A549 (cell line): ENCODE measurements at regions not wholly inside any gene's neighbourhood (a gene's known extent, or its start where the extent isn't known, plus 50 kb on each side); places are given as distances from the start of the nearest gene placed in this dataset.

ENCODE experiments used
- ATAC-seq, 2 experiments: fragments of 200-7000 bp in 1 of 2; fragments of >200 bp in 1 of 2; cut with Nextera tagmentation in 1 of 2; cut with Tn5 transposase in 1 of 2; 3 replicates each; pipeline versions ENCODE4 v1.8.0 to v1.9.1; 2018 to 2020; ENCODE audit warnings: mild to moderate bottlenecking in 1 of 2, moderate library complexity in 1 of 2
- CTCF ChIA-PET: fragments of 300-600 bp; sonication (Branson Sonifier 250); formaldehyde crosslinking; extraction: SDS; loops from one replicate; lab custom pipeline; 2021; ENCODE audit warnings: antibody characterized with exemption, inconsistent platforms; lab: Yijun Ruan, JAX
- POLR2A ChIA-PET: fragments of 350-600 bp; formaldehyde crosslinking; extraction: SDS; loops from one replicate; lab custom pipeline; 2021; ENCODE audit warnings: antibody characterized with exemption, inconsistent platforms; lab: Yijun Ruan, JAX
- DNase-seq, 2 experiments: peaks; one replicate each; pipeline versions ENCODE4 v3.0.0 to v3.0.0-alpha.2; 2011 to 2016; ENCODE audit warnings: low read depth in 1 of 2, low spot score in 1 of 2
- FAIRE-seq: peaks from 2 replicates; lab custom pipeline; 2011; peaks lifted over from hg19 to GRCh38; lab: Jason Lieb, UNC
- H3K27ac ChIP-seq, 2 experiments: fragments of >200 bp; sonication (Bioruptor Twin); formaldehyde crosslinking; 3 replicates each; pipeline ENCODE4 v1.5.1; 2016 to 2017
- H3K4me1 ChIP-seq: fragments of >200 bp; sonication (Bioruptor Twin); formaldehyde crosslinking; 3 replicates; pipeline ENCODE4 v1.6.1; 2016
- H3K4me2 ChIP-seq: fragments of >200 bp; sonication (Bioruptor Twin); formaldehyde crosslinking; 3 replicates; pipeline ENCODE4 v1.6.1; 2016
- H3K4me3 ChIP-seq: fragments of >200 bp; sonication (Bioruptor Twin); formaldehyde crosslinking; 3 replicates; pipeline ENCODE4 v1.5.1; 2016
- H3K9me3 ChIP-seq: fragments of >200 bp; sonication (Bioruptor Twin); formaldehyde crosslinking; 3 replicates; pipeline ENCODE4 v1.6.1; 2016
- CBX8 ChIP-seq: fragments of 200-600 bp; sonication (generic); IDR thresholded peaks from 2 replicates; pipeline ENCODE4 v1.6.1; 2016
- CEBPB ChIP-seq, 2 experiments: fragments of >200 bp in 1 of 2; sonication (Bioruptor Twin) in 1 of 2; formaldehyde crosslinking in 1 of 2; IDR thresholded peaks; 2 replicates each; pipeline ENCODE4 v1.6.1; 2012 to 2016
- CHD2 ChIP-seq: fragments of 150-350 bp; IDR thresholded peaks from 2 replicates; pipeline ENCODE4 v1.6.1; 2014; ENCODE audit warnings: low read length; ENCODE audit not compliant: partially characterized antibody
- CHD4 ChIP-seq: fragments of 200-600 bp; sonication (generic); IDR thresholded peaks from 2 replicates; pipeline ENCODE4 v1.6.1; 2016; ENCODE audit warnings: antibody characterized with exemption, mild to moderate bottlenecking, borderline replicate concordance
- EP300 ChIP-seq, 2 experiments: fragments of >200 bp; sonication (Bioruptor Twin); formaldehyde crosslinking; IDR thresholded peaks; 2 replicates in 1 of 2; 3 replicates in 1 of 2; pipeline ENCODE4 v1.6.1; 2016 to 2017
- ESRRA ChIP-seq: fragments of 150-350 bp; IDR thresholded peaks from 2 replicates; pipeline ENCODE4 v1.6.1; 2014; ENCODE audit warnings: mild to moderate bottlenecking, low read length, borderline replicate concordance
- GATA3 ChIP-seq: IDR thresholded peaks from 2 replicates; pipeline ENCODE4 v1.6.1; 2012; ENCODE audit warnings: borderline replicate concordance
- HDAC2 ChIP-seq: fragments of 200-600 bp; sonication (generic); IDR thresholded peaks from 2 replicates; pipeline ENCODE4 v1.6.1; 2016
- HEYL ChIP-seq: fragments of 250-450 bp; sonication (Bioruptor Pico); IDR thresholded peaks from 2 replicates; pipeline ENCODE4 v1.8.0; 2021; ENCODE audit warnings: mild to moderate bottlenecking, moderate library complexity
- KDM5A ChIP-seq: fragments of 200-600 bp; sonication (generic); IDR thresholded peaks from 2 replicates; pipeline ENCODE4 v1.6.1; 2016; ENCODE audit warnings: antibody characterized with exemption, mild to moderate bottlenecking
- MAFK ChIP-seq: fragments of 450-650 bp; IDR thresholded peaks from 2 replicates; pipeline ENCODE4 v1.6.1; 2014; ENCODE audit not compliant: partially characterized antibody
- MAZ ChIP-seq: fragments of 150-350 bp; IDR thresholded peaks from 2 replicates; pipeline ENCODE4 v1.6.1; 2014; ENCODE audit warnings: antibody characterized with exemption, low read depth, low read length, borderline replicate concordance
- MYC ChIP-seq: IDR thresholded peaks from 2 replicates; pipeline ENCODE4 v1.6.1; 2012; ENCODE audit warnings: mild to moderate bottlenecking, inconsistent platforms, low read length, improper control_type of control experiment, borderline replicate concordance
- NR3C1 ChIP-seq: fragments of >200 bp; sonication (Bioruptor Twin); formaldehyde crosslinking; IDR thresholded peaks from 3 replicates; pipeline ENCODE4 v1.6.1; 2017
- POLR2A ChIP-seq: IDR thresholded peaks from 2 replicates; pipeline ENCODE4 v1.6.1; 2012; ENCODE audit warnings: mild to moderate bottlenecking, low read length
- RFX5 ChIP-seq: fragments of 450-650 bp; IDR thresholded peaks from 2 replicates; pipeline ENCODE4 v1.7.1; 2014; ENCODE audit warnings: antibody characterized with exemption, mild to moderate bottlenecking, moderate library complexity
- SREBF2 ChIP-seq: fragments of 450-650 bp; IDR thresholded peaks from 2 replicates; pipeline ENCODE4 v1.6.1; 2014; ENCODE audit warnings: mild to moderate bottlenecking, moderate library complexity
- ZC3H11A ChIP-seq: fragments of 450-650 bp; IDR thresholded peaks from 2 replicates; pipeline ENCODE4 v1.6.1; 2014; ENCODE audit warnings: antibody characterized with exemption, mild to moderate bottlenecking
- WGBS: methylation state at CpG from one replicate; pipeline ENCODE4 v1.1.6; 2017; ENCODE audit errors: missing lambda C conversion rate; 5-methylcytosine and 5-hydroxymethylcytosine counted together
- TF ChIP-seq, protein P1 (sequence below): IDR thresholded peaks from 2 replicates; pipeline ENCODE4 v1.6.1; 2012; ENCODE audit warnings: low read depth, borderline replicate concordance
- TF ChIP-seq, protein P2 (sequence below): fragments of 150-350 bp; IDR thresholded peaks from 2 replicates; pipeline ENCODE4 v1.6.1; 2014; ENCODE audit warnings: low read depth, mild to moderate bottlenecking, low read length
- TF ChIP-seq, protein P3 (sequence below): fragments of >200 bp; sonication (Bioruptor Twin); formaldehyde crosslinking; IDR thresholded peaks from 3 replicates; pipeline ENCODE4 v1.5.1; 2016
- TF ChIP-seq, protein P4 (sequence below): fragments of 250-450 bp; sonication (Bioruptor Pico); IDR thresholded peaks from 2 replicates; pipeline ENCODE4 v1.5.0; 2021; ENCODE audit warnings: mild to moderate bottlenecking, moderate library complexity, borderline replicate concordance

DNA sequence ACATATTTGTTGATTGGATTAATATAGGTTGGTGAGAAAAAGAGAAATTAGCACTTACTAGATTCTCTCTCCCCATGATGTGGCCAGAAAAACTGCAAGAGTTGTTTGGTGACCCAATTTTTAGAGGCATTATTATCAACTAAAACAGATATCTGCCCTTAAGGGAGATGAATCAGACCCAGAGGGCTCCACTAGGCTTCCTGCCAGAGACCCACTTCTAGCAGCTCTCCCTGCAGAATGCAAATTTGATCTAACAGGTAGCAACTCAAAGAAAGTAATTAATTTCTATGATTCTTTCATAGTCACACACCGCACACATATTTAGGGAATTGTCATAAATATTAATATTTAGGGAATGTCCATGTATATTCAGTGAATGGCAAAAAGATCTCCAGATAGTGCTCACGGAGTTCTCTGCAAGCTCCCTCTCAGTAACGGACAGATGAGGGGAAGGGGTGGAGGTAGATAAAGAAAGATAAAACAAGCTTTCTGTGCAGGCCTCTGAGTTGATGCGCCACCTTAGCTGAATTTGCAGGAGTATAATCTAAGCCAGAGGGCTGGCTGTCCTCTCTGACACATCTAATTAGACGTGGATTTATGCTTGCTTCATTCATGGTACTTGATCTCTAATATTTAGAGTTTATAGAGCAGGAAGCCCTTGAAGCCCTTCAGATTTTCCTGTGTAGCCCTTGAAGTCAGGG is 84.1 kb upstream of the CCDC190 start:
- no peaks in the 10 kb centered on the region for H3K4me1 ChIP-seq
- TF ChIP-seq MAFK, result no peak
- TF ChIP-seq, protein P1, sequence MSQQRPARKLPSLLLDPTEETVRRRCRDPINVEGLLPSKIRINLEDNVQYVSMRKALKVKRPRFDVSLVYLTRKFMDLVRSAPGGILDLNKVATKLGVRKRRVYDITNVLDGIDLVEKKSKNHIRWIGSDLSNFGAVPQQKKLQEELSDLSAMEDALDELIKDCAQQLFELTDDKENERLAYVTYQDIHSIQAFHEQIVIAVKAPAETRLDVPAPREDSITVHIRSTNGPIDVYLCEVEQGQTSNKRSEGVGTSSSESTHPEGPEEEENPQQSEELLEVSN, result no peak
- no peak for TF ChIP-seq ZC3H11A
- no peak for TF ChIP-seq SREBF2
- no peak for TF ChIP-seq EP300 (IDR thresholded peaks at IDR 0.05)
- no peak for TF ChIP-seq GATA3
- TF ChIP-seq, protein P2, sequence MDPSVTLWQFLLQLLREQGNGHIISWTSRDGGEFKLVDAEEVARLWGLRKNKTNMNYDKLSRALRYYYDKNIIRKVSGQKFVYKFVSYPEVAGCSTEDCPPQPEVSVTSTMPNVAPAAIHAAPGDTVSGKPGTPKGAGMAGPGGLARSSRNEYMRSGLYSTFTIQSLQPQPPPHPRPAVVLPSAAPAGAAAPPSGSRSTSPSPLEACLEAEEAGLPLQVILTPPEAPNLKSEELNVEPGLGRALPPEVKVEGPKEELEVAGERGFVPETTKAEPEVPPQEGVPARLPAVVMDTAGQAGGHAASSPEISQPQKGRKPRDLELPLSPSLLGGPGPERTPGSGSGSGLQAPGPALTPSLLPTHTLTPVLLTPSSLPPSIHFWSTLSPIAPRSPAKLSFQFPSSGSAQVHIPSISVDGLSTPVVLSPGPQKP, result no peak
- TF ChIP-seq ESRRA, result no peak
- TF ChIP-seq, protein P3, sequence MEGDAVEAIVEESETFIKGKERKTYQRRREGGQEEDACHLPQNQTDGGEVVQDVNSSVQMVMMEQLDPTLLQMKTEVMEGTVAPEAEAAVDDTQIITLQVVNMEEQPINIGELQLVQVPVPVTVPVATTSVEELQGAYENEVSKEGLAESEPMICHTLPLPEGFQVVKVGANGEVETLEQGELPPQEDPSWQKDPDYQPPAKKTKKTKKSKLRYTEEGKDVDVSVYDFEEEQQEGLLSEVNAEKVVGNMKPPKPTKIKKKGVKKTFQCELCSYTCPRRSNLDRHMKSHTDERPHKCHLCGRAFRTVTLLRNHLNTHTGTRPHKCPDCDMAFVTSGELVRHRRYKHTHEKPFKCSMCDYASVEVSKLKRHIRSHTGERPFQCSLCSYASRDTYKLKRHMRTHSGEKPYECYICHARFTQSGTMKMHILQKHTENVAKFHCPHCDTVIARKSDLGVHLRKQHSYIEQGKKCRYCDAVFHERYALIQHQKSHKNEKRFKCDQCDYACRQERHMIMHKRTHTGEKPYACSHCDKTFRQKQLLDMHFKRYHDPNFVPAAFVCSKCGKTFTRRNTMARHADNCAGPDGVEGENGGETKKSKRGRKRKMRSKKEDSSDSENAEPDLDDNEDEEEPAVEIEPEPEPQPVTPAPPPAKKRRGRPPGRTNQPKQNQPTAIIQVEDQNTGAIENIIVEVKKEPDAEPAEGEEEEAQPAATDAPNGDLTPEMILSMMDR, result no peak
- TF ChIP-seq CHD2, result no peak
- TF ChIP-seq, all 56 proteins: peak for 0
- H3K9me3 ChIP-seq, result no peaks in the 10 kb centered on the region
- no peak overlapping the region for H3K27ac ChIP-seq
- DNase-seq (no peak), ATAC-seq (no peak), FAIRE-seq (no peak)
- ChIA-PET POLR2A (no interaction called here), CTCF (interaction anchor here (0.6 kb wide), 1 partner anchor 67 kb away, joined by 3 read pairs; no protein-coding TSS in a partner anchor)
- no peak overlapping the region for H3K4me2 ChIP-seq
- WGBS, result 53% methylated on average over 5 of the region's 5 CpGs
- no peak overlapping the region for H3K4me3 ChIP-seq

DNA sequence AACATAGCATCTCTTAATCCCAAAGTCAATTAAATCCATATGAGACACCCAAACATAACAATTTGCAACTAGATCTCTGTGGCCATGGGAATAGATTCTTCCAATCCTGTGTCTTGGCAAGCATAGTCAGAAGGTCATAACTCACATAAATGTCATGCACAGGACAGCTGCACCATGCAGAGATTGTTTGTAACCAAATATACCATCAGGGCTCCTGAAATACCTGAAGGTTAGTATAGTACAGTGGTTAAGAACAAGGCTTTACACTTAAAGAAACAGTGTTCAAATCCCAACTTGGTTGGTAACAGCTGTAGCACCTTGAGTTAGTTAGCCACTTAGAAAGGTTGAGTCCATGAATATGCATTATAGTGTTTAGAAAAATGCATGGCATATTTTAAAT is 82.6 kb upstream of the CCDC190 start:
- ChIA-PET CTCF (no interaction called here), POLR2A (no interaction called here)
- Histone ChIP-seq H3K9me3 (no peaks in the 10 kb centered on the region), H3K27ac (no peak overlapping the region), H3K4me2 (no peak overlapping the region), H3K4me3 (no peak overlapping the region), H3K4me1 (no peaks in the 10 kb centered on the region)
- ATAC-seq (no peak), DNase-seq (no peak), FAIRE-seq (no peak)
- TF ChIP-seq, protein P4, sequence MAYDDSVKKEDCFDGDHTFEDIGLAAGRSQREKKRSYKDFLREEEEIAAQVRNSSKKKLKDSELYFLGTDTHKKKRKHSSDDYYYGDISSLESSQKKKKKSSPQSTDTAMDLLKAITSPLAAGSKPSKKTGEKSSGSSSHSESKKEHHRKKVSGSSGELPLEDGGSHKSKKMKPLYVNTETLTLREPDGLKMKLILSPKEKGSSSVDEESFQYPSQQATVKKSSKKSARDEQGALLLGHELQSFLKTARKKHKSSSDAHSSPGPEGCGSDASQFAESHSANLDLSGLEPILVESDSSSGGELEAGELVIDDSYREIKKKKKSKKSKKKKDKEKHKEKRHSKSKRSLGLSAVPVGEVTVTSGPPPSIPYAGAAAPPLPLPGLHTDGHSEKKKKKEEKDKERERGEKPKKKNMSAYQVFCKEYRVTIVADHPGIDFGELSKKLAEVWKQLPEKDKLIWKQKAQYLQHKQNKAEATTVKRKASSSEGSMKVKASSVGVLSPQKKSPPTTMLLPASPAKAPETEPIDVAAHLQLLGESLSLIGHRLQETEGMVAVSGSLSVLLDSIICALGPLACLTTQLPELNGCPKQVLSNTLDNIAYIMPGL, result no peak
- no peak for TF ChIP-seq KDM5A
- TF ChIP-seq RFX5, result no peak
- no peak for TF ChIP-seq MAZ
- TF ChIP-seq MYC, result no peak
- no peak for TF ChIP-seq NR3C1

DNA sequence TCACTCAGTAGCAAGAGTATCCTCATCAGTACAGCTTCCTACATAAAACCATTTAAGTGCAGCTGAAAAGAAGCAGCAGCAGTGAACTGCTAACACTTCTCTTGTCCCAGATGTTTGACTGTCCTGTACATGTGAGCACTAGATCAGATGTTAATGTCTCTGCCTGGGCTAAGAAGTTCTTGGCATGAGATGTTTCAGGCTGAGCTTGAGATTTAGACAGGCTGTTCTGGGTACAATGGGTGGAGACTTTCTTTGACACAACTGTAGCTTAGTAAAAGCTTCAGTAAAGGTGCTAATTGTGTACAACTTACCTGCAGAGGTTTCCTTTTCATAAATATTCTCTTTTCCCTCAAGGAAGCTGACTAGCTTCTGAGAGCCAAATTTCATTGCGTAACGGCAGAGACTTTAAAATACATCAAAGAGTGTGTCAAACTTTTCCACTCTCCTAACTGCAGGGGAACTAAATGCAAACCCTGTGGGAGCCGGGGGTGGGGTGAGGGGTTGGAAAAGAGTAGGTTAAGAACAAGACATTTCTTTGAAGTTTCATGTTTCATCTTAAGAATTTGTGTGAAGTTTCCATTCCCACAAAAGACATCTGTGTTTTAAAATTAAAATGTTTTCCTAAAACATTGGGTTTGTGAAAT is 82.1 kb upstream of the CCDC190 start:
- no peak for ATAC-seq
- no peaks in the 10 kb centered on the region for H3K9me3 ChIP-seq
- FAIRE-seq, result no peak
- no peak for TF ChIP-seq HDAC2
- TF ChIP-seq CHD4, result no peak
- 0 out of 4 replicates have a peak, but pooled peaks of 1 of the 2 experiments have one; percentile 13 for TF ChIP-seq CEBPB (IDR thresholded peaks at IDR 0.05)
- TF ChIP-seq NR3C1, result no peak
- no peak for TF ChIP-seq ZC3H11A
- no peak for TF ChIP-seq POLR2A
- TF ChIP-seq HEYL, result no peak
- no peak for TF ChIP-seq CBX8
- WGBS, result 37% methylated on average over 3 of the region's 3 CpGs
- ChIA-PET POLR2A (no interaction called here), CTCF (interaction anchor here (1.0 to 1.4 kb wide), 2 partner anchors 9 to 17 kb away, joined by 3 to 4 read pairs; no protein-coding TSS in a partner anchor)
- no peak for DNase-seq
- no peak overlapping the region for H3K27ac ChIP-seq
- no peak overlapping the region for H3K4me3 ChIP-seq
- H3K4me2 ChIP-seq, result no peak overlapping the region
- no peaks in the 10 kb centered on the region for H3K4me1 ChIP-seq
